AG08395 (cell line): ENCODE measurements at regions not wholly inside any gene's neighbourhood (a gene's known extent, or its start where the extent isn't known, plus 50 kb on each side); places are given as distances from the start of the nearest gene placed in this dataset.
A peak's percentile ranks its signal among the peaks of the same experiment; 100 is the strongest.

Experiments used
- DNase-seq: peaks from one replicate; pipeline ENCODE4 v3.0.0; 2012; ENCODE audit warnings: mixed read lengths, low spot score

- peak; percentile 52 for DNase-seq
These were observed 249.7 kb downstream of the SPTSSA start for GRCh38 chr14:34212172-34212929.

DNA sequence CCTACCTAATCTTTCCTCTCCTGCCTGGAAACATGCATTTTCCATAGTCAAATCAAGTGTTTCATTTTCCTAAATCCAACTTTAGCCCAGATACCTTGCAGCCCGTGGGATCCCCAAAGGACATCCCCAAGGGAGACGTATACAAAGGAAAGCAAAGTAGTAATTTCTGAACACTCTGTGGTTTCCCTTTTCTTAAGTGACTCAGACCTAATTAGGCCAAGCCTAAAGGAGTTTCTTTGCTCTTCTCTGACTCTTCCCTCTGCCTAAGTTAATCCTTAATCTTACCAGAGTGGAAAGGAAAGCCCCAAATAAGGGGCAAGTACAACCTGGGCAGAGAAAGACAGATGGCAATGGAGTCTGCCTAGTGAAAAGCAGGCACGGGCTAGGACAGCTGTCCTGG lies 250.3 kb downstream of the SPTSSA start:
- DNase-seq: peak; percentile 27

GRCh38 chr14:34208532-34208931 lies 253.5 kb downstream of the SPTSSA start:
- no peak for DNase-seq

DNA sequence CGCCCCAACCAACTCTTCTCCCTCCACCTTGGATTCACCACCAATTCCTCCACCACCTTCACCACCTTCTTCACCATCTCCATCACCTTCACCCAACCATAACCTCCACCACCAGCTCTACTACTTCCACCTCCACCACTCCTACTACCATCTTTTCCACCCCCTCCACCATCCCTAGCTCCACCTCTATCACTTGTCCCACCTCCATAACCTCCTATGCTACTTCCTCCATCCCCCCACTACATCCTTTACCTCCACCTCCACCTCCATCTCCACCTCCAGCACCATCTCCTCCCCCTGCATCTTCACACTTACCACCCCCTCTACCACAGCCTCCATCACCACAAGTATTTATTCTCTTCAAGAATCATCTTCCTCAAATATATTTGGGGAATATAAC lies 254.9 kb upstream of the EGLN3 start:
- no peak for DNase-seq

DNA sequence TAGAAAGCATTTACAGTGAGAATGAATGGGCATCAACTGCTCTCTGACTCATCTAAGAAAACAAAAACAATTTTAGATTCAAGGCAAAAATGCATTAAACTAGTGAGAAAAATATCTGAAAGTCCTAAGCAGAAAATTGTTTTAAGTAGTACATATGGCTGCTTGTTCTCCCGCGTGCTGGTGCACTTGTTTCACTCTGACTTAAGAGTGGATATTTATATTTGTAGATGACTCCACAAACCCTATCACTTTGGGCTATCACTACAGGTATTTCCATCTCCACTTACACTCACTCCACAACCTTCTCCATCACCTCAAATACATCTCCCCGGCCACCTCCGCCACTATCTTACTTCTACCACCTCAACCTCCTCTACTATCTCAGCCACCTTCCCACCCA lies 253.9 kb upstream of the EGLN3 start:
- DNase-seq: no peak

DNA sequence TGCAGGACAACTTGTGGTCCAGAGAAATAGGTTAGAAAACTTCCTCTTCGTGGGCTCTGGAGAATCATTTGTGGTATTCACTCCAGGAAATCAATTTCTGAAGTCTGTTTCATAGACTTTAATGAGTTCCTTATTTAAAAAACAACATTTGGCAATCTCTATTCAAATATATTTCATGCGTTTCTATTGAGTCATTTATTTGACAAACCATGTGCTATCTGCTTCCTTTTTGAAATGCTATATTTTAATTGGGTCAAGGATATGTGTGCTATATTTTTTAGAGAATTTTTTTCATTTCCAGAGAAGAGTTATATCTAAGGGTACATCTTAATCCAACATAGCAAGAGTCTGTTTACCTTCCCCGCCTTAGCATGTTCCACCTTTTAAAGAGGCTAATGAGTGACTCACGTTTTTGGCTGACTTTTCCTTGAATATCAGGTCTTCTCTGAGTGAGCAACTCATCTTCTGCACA lies 252.4 kb upstream of the EGLN3 start:
- peak; percentile 54 for DNase-seq

GRCh38 chr14:34201909-34202637 lies 251.2 kb upstream of the EGLN3 start:
- no peak for DNase-seq

DNA sequence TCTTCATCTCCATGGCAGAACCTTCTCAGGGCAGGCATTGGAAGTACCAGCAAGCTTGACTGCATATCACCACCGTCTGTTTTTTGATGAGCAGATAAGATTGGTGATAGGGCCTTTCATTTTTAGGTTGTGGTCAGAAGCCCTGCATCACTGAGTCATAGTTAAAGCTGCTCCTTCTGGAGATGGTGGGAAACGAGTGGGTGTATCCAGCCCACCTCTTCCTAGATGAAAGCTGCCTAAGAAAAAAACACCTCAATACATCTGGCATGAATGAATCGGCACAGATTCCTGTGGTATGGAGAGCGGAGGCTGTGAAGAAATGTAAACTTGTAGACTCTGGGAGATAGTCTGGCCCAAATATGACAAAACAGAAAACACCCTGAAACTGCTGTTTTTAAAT lies 248.7 kb upstream of the EGLN3 start:
- DNase-seq: peak; percentile 79

- DNase-seq: no peak
These were observed 247.2 kb upstream of the EGLN3 start for GRCh38 chr14:34198096-34198495.

- DNase-seq: no peak
These were observed 245.1 kb upstream of the EGLN3 start for GRCh38 chr14:34195964-34196363.

- DNase-seq: no peak
These were observed 239.8 kb upstream of the EGLN3 start for GRCh38 chr14:34190717-34191116.

GRCh38 chr14:34189866-34190265 lies 239.0 kb upstream of the EGLN3 start:
- no peak for DNase-seq

- no peak for DNase-seq
These were observed 236.7 kb upstream of the EGLN3 start for GRCh38 chr14:34187519-34188044.

DNA sequence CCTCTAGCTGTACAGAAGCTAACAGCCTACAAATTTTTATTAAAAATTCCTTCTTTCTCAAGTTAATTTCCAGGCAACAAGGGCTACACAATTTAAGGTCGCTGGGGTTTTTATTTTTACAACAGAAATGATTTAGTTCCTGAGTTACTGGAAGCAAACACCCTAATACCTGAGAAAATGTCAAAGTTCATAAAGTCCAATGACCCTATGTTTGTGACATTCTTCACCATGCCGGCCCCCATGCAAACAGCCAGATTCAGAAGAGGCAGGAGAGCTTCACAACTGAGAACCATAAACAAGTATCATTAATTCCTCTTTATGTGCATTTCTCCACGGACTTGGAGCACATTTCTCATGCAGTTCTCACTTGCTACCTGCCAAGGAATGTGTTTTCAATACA lies 236.2 kb upstream of the EGLN3 start:
- no peak for DNase-seq

DNA sequence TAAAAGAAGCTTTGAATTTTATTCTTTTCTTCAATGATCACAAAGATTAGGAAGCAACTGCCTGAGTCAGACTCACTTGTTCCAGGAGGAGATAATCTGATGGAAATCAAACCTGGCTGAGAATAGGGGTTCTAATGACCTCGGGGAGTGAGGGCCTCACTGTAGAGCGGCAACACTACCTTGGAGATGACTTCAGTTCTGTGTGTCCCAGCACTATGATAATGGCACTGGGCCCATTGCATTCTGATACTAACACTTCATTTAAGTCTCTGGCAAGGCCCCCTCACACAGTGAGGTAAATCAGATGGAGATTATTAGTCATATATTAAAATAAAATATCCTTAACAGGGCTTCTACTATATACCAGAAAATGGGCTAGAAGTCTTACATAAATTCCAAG lies 233.3 kb upstream of the EGLN3 start:
- no peak for DNase-seq

GRCh38 chr14:34183478-34183877 lies 232.6 kb upstream of the EGLN3 start:
- no peak for DNase-seq

- no peak for DNase-seq
These were observed 230.5 kb upstream of the EGLN3 start for GRCh38 chr14:34181338-34181737.

- DNase-seq: no peak
These were observed 230.0 kb upstream of the EGLN3 start for GRCh38 chr14:34180869-34181268.

DNA sequence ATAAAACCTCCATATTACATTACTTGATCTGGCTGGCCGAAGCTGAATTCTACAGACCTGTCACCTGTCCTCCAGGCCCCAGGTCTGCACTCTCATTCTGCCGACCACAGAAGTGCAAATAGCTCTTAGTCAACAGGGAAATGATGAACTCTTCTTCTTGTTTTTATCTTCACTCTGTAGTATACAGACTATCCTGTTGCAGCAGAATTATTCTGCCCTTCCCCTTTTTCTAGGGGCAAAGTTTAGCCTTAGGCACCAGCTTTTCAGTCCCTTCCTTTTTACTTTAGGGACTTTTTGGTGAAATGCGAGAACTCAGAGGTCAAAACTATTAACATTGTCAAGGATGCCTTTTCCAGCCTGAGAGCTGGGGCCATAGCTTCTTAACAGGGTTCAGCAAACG lies 229.6 kb upstream of the EGLN3 start:
- DNase-seq: no peak

GRCh38 chr14:34179727-34180126 lies 228.9 kb upstream of the EGLN3 start:
- no peak for DNase-seq

DNA sequence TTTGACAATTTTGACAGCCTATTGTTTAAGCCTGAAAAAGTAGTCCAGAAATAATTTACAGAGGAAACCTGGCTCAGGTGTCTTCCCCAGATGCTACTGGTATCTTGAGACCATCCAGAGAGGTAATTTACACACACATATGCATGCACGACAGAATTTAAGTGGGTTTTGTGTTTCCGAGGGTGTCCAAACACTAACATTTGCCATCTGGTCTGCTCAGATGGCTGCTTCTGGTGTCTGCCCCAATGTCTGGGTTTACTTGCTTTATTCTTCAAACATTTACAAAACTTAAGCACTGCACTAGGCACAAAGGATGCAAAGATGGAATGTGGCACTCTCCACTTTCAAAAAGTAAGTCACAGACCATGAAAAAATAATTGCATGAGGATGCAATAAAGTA lies 226.6 kb upstream of the EGLN3 start:
- no peak for DNase-seq

DNA sequence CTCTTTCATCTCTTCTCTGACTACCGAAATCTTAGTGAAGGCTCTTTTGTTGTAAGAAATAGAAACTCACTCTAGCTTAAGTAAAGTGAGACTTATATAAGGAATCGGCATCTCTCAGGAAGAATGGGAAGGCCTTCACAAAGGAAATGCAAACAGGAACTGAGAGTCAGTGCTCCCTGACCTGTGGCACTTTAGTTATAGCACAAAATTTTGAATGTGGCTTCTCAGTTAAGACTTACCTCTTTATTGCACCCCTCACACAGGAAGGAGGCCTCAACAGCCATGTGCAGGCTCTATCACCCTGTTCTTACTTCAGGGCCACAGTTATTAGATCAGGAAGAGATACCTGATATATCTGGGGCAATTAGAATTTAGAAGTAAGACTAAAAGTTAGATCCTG lies 224.7 kb upstream of the EGLN3 start:
- no peak for DNase-seq

GRCh38 chr14:34174973-34175372 lies 224.1 kb upstream of the EGLN3 start:
- no peak for DNase-seq
